HT-29 (cell line): ENCODE measurements at regions not wholly inside any gene's neighbourhood (a gene's known extent, or its start where the extent isn't known, plus 50 kb on each side); places are given as distances from the start of the nearest gene placed in this dataset.
A peak's percentile ranks its signal among the peaks of the same experiment; 100 is the strongest.
"Not testable (repeated sequence)": the region's sequence is repeated elsewhere in the genome, so short reads cannot be mapped to it uniquely, and the experiment has no call there.

Experiments used
- DNase-seq: peaks from one replicate; pipeline ENCODE4 v3.0.0-alpha.2; 2015; ENCODE audit warnings: low spot score

- no peak for DNase-seq
These were observed 406.0 kb upstream of the ZEB2 start for GRCh38 chr2:144925886-144926285.

GRCh38 chr2:144924827-144925226, 404.9 kb upstream of the ZEB2 start:
- no peak for DNase-seq

- DNase-seq, result no peak
These were observed 402.6 kb upstream of the ZEB2 start for GRCh38 chr2:144922519-144922918.

GRCh38 chr2:144920755-144921530, 401.0 kb upstream of the ZEB2 start:
- no peak for DNase-seq

GRCh38 chr2:144914622-144915318, 394.9 kb upstream of the ZEB2 start:
- DNase-seq, result no peak

- no peak for DNase-seq
These were observed 394.2 kb upstream of the ZEB2 start for GRCh38 chr2:144914113-144914512.

- DNase-seq, result no peak
These were observed 392.3 kb upstream of the ZEB2 start for GRCh38 chr2:144912206-144912605.

GRCh38 chr2:144905956-144906355, 386.0 kb upstream of the ZEB2 start:
- no peak for DNase-seq

- DNase-seq, result no peak
These were observed 384.7 kb upstream of the ZEB2 start for GRCh38 chr2:144904612-144905011.

- not testable (repeated sequence) for DNase-seq
These were observed 383.1 kb upstream of the ZEB2 start for GRCh38 chr2:144903045-144903444.

GRCh38 chr2:144901386-144901785, 381.5 kb upstream of the ZEB2 start:
- not testable (repeated sequence) for DNase-seq

GRCh38 chr2:144896341-144896740, 376.4 kb upstream of the ZEB2 start:
- DNase-seq, result no peak

GRCh38 chr2:144894612-144895599, 375.0 kb upstream of the ZEB2 start:
- no peak for DNase-seq

- DNase-seq, result no peak
These were observed 373.5 kb upstream of the ZEB2 start for GRCh38 chr2:144893464-144893863.

GRCh38 chr2:144890828-144891227, 370.9 kb upstream of the ZEB2 start:
- peak; percentile 54 for DNase-seq

GRCh38 chr2:144889348-144889747, 369.4 kb upstream of the ZEB2 start:
- DNase-seq, result no peak

- no peak for DNase-seq
These were observed 366.9 kb upstream of the ZEB2 start for GRCh38 chr2:144886862-144887261.

- no peak for DNase-seq
These were observed 358.0 kb upstream of the ZEB2 start for GRCh38 chr2:144877893-144878292.

GRCh38 chr2:144876013-144876412, 356.1 kb upstream of the ZEB2 start:
- no peak for DNase-seq

- DNase-seq, result no peak
These were observed 355.5 kb upstream of the ZEB2 start for GRCh38 chr2:144875290-144875969.

GRCh38 chr2:144865670-144866069, 345.8 kb upstream of the ZEB2 start:
- DNase-seq, result no peak
